Stomach smooth muscle (tissue), 2 donors: ENCODE measurements at regions not wholly inside any gene's neighbourhood (a gene's known extent, or its start where the extent isn't known, plus 50 kb on each side); places are given as distances from the start of the nearest gene placed in this dataset.

ENCODE experiments used
- H3K27ac ChIP-seq: one replicate; pipeline ENCODE4 v1.7.0; 2013; ENCODE audit warnings: mild to moderate bottlenecking, low read length, inconsistent platforms
- H3K27me3 ChIP-seq, 2 donors: one replicate each; pipeline ENCODE4 v1.7.0; 2013; ENCODE audit warnings: low read length in 2 of 2; ENCODE audit not compliant: insufficient read depth in 2 of 2, control insufficient read depth in 1 of 2
- H3K36me3 ChIP-seq, 2 donors: one replicate each; pipeline ENCODE4 v1.7.0; 2013; ENCODE audit warnings: low read length in 2 of 2; ENCODE audit not compliant: control insufficient read depth in 2 of 2, insufficient read depth in 2 of 2
- H3K4me1 ChIP-seq: one replicate; pipeline ENCODE4 v1.7.0; 2013; ENCODE audit warnings: low read length; ENCODE audit not compliant: control insufficient read depth, insufficient read depth
- H3K4me3 ChIP-seq, 2 donors: one replicate each; pipeline ENCODE4 v1.7.0; 2013; ENCODE audit warnings: low read length in 2 of 2
- H3K9ac ChIP-seq, 2 donors: one replicate each; pipeline ENCODE4 v1.7.0; 2013; ENCODE audit warnings: low read length in 2 of 2, mild to moderate bottlenecking in 1 of 2
- H3K9me3 ChIP-seq, 2 donors: one replicate each; pipeline ENCODE4 v1.7.0; 2013; ENCODE audit warnings: low read length in 2 of 2; ENCODE audit not compliant: control insufficient read depth in 2 of 2
- donor health status: healthy.
- donor health status: Pancreatic carcinoma.

DNA sequence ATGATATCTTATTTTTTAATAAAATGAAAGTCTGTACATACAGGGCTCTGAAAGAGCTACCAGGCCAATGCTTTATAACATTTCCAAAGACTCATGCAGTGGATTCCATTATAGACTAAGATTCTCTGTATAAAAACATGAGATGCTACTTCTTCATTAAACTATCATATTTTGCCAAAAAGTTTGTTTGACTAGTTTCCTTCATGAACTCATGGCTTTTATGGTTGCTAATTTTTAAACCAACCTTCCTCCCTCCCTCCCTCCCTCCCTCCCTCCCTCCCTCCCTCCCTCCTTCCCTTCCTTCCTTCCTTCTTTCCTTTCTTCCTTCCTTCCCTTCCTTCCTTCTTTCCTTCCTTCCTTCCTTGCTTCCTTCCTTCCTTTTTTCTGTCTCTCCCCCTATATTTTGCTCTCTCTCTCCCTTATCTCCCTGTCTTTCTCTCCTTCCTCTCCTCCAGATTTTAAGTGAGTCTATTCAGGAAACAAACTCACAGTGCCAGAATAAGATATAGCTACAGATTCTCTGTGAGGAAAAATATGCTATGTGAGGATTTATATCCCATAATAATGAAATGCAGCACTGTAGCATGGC, 961.5 kb upstream of the ZEB2 start:
- Histone ChIP-seq H3K27ac (no peak overlapping the region), H3K9me3 (no peaks in the 10 kb centered on the region), H3K27me3 (no peaks in the 10 kb centered on the region), H3K4me1 (no peaks in the 10 kb centered on the region), H3K4me3 (no peak overlapping the region), H3K36me3 (no peaks in the 10 kb centered on the region), H3K9ac (no peak overlapping the region)

DNA sequence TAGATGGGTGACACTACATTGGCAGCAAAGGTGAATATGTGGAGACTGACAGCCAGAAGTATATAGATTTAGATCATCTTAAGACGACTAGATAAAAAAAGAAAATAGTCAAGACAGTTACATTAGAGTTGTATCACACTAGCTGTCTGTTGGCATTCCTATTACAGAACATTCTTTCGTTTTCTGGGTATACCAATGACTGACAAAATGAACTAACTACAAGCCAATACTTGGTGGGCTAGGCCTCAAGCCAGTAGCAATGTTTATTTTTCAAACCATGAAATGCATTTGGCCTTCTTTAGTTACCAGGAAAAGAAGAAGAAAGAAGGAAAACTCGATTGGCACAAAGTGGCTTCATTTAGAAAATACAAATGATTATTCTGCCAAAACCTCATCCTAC, 944.9 kb upstream of the ZEB2 start:
- Histone ChIP-seq H3K4me3 (no peak overlapping the region), H3K9ac (no peak overlapping the region), H3K9me3 (no peaks in the 10 kb centered on the region), H3K36me3 (no peaks in the 10 kb centered on the region), H3K4me1 (no peaks in the 10 kb centered on the region), H3K27me3 (no peaks in the 10 kb centered on the region), H3K27ac (no peak overlapping the region)

DNA sequence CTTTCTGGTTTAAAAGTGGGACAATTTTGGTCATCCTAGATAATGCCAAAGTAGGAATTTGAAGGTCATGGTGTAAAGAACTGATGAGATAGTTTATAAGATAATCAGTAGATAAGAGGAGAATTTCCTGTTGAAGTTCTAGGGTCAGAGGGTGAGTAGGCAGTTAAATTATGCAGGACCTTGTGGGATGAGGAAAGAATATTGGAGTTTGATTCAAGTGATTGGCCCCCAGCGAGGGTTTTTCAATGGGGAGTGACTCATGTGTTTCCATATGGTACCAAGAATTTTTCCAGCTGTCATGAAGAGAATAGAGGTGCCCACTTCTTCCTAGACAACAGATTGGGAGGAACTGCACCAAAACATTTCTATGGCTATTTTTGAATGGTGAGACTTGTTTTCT, 940.2 kb upstream of the ZEB2 start:
- Histone ChIP-seq H3K9me3 (no peaks in the 10 kb centered on the region), H3K4me3 (no peak overlapping the region), H3K9ac (no peak overlapping the region), H3K27ac (no peak overlapping the region), H3K27me3 (no peaks in the 10 kb centered on the region), H3K36me3 (no peaks in the 10 kb centered on the region), H3K4me1 (no peaks in the 10 kb centered on the region)

DNA sequence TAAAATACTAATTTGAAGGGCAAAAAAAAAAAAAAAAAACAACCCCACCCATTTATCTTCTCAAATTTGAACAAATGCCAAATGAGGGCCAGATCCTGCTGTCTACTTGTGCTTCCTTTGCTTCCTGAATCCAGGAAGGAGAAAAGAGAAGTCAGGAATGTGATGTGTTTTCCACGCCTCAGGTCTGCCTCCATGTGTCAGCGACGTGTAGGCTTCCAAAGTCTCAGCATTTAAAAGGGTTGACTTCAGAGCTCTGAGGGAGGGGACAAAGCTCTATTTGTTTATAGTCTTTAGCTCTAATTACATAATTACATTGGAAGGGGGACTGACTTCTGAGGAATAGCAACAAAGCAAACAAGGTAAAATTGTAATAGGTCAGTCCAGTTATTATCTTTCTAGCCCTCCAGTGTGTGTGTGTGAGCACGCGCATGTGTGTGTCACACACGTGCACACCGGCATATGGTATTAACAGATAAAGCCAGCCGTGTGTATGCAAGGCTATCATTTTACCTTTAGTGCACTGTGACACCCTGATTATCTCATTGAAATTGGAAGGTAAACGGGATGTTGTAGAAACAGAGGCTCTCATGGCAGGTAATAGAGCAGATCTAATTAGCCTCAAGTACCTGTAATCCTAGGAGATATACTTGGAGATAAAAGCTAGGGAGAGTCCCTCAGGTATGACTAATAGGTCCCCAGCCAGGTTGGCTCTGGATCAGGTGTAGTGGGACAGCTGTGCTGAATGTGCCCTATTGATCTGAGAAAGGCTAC, 911.4 kb upstream of the ZEB2 start:
- no peak overlapping the region for H3K27ac ChIP-seq

DNA sequence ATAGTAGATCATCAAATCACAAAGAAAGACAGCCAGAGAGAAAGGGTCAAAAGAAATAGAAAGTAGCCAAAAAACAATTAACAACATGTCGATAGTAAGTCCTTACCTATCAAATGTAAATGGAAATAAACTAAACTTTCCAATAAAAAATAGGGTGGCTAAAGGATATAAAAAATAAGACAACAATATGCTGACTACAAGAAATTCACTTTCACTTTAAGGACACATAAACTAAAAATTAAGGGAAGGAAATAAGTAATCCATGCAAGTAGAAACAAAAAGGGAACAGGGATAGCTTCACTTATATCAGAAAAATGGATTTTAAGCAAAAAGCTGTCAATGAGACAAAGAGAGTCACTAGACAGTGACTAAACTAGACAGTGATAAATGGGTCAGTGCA, 903.9 kb upstream of the ZEB2 start:
- Histone ChIP-seq H3K4me3 (no peak overlapping the region), H3K27me3 (no peaks in the 10 kb centered on the region), H3K27ac (no peak overlapping the region), H3K36me3 (no peaks in the 10 kb centered on the region), H3K4me1 (no peaks in the 10 kb centered on the region), H3K9me3 (peaks cover 0 to 13% of the 10 kb centered on the region in 2 donors), H3K9ac (no peak overlapping the region)

More for the DNA sequence above, 911.4 kb upstream of the ZEB2 start:
- Histone ChIP-seq H3K4me3 (no peak overlapping the region), H3K4me1 (no peaks in the 10 kb centered on the region), H3K9me3 (no peaks in the 10 kb centered on the region), H3K9ac (no peak overlapping the region), H3K27me3 (no peaks in the 10 kb centered on the region), H3K36me3 (no peaks in the 10 kb centered on the region)

DNA sequence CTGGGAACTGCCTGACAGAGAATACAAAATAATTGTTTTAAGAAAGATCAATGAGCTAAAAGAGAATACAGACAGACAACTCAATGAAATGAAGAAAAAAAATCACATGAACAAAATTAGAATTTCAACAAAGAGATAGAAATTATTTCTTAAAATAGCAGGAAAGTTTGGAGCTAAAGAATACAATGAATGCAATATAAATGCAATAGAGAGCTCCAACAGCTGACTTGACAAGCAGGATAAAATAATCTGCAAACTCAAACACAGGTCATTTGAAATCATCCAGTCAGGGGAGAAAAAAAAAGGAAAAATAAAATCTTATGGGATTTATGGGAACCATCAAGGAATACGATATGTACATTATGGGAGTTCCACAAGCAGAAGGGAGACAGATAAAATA, 902.7 kb upstream of the ZEB2 start:
- H3K4me1 ChIP-seq = no peaks in the 10 kb centered on the region
- no peaks in the 10 kb centered on the region for H3K36me3 ChIP-seq
- no peak overlapping the region for H3K9ac ChIP-seq

DNA sequence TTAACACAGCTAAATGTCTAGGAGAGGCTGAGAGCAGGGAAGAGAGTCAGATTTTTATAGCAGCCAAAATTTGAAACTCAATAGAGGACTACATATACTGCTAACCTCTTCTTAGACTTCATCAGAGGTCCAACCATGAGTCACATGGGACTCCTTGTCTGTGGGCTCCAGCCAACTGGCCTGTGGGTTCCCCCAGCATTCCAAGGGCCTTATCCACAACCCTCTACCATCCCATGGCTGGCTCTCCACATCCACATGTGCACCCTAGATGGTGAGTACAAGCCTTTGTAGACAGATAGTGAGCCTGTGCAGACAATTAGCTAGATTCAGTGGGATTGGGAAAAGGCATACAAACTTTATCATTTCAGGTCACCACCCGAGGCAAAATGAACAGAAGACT, 901.9 kb upstream of the ZEB2 start:
- H3K4me3 ChIP-seq = no peak overlapping the region
- no peaks in the 10 kb centered on the region for H3K27me3 ChIP-seq
- H3K27ac ChIP-seq = no peak overlapping the region
- peaks cover 0 to 13% of the 10 kb centered on the region in 2 donors for H3K9me3 ChIP-seq
- no peaks in the 10 kb centered on the region for H3K4me1 ChIP-seq
- H3K9ac ChIP-seq = no peak overlapping the region
- no peaks in the 10 kb centered on the region for H3K36me3 ChIP-seq

More for the DNA sequence above, 902.7 kb upstream of the ZEB2 start:
- no peak overlapping the region for H3K4me3 ChIP-seq
- H3K27me3 ChIP-seq = no peaks in the 10 kb centered on the region
- no peak overlapping the region for H3K27ac ChIP-seq
- peaks cover 0 to 13% of the 10 kb centered on the region in 2 donors for H3K9me3 ChIP-seq

DNA sequence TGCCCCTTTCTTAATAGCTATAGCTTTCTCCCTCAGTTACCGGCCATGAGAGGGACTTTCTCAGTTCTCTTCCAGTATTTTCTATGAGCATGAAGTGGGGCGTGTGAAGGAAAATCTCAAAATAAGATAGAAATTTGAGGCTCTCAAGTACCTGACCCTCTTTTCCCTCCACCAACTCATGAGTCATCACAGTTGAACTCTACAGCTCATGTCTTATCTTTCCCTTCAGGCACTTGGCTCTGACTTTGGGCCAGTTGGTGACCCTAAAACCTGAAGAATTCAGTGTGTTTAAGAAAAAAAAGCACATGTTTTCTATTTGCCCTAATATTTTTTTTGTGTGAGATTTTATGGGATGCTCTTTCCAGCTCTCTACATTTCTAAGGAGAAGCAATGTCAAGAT, 896.7 kb upstream of the ZEB2 start:
- Histone ChIP-seq H3K27ac (no peak overlapping the region), H3K27me3 (no peaks in the 10 kb centered on the region), H3K36me3 (no peaks in the 10 kb centered on the region), H3K4me1 (no peaks in the 10 kb centered on the region), H3K4me3 (no peak overlapping the region), H3K9ac (no peak overlapping the region), H3K9me3 (peaks cover 0 to 4% of the 10 kb centered on the region in 2 donors)

DNA sequence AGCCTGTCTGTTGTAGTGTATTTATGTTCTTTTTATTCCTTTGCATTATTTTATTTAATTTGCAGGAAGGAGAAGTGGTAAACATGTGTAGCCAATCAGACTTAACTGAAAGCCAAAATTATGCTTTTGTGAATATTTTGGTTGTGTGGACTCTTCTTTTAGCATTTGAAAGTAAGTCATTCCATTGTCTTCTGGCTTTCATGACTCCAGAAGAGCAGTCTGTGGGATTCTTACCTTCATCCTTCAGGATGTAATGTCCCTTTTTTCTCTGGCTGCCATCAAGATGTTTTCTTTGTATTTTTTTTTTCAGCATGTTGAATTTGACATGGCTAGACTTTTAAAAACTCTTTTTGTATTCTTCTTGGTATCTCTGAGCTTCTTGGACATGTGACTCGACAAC, 895.2 kb upstream of the ZEB2 start:
- Histone ChIP-seq H3K36me3 (no peaks in the 10 kb centered on the region), H3K27me3 (no peaks in the 10 kb centered on the region), H3K9ac (no peak overlapping the region), H3K27ac (no peak overlapping the region), H3K4me3 (no peak overlapping the region), H3K9me3 (no peaks in the 10 kb centered on the region), H3K4me1 (no peaks in the 10 kb centered on the region)

DNA sequence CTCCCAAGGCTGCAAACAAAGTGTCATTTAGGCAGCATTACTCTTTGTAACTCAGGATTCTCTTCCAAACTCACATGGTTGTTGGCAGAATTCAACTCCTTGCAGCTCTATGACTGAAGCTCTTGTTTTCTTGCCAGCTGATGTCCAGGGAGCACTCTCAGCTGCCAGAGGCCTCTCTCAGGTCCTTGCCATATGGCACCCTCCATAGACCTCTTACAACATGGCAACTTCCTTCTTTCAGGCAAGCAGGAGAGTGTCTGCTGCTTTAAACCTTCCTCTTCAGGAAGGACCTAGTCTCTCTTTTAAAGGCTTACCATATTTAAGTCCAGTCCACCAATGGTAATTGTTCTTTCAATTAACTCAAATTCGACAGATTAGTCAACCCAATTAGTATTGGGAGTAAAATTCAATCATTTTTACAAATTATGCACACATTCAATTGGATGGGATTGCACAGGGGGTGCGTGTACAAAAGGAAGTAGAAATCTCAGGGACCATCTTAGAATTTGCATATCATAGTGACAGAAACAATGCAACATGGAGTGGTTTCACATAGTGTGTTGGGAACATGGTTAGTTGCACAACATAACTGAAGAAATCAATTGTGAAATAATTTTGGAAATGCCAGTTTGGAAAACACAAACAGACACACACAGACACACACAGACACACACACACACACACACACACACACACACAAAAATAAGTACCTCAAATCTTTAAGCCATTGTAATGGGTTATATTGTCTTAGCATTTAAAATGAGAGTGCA, 893.5 kb upstream of the ZEB2 start:
- H3K4me1 ChIP-seq = no peaks in the 10 kb centered on the region
- no peak overlapping the region for H3K4me3 ChIP-seq
- no peaks in the 10 kb centered on the region for H3K36me3 ChIP-seq
- no peaks in the 10 kb centered on the region for H3K9me3 ChIP-seq
- no peak overlapping the region for H3K9ac ChIP-seq
- no peaks in the 10 kb centered on the region for H3K27me3 ChIP-seq
- no peak overlapping the region for H3K27ac ChIP-seq

DNA sequence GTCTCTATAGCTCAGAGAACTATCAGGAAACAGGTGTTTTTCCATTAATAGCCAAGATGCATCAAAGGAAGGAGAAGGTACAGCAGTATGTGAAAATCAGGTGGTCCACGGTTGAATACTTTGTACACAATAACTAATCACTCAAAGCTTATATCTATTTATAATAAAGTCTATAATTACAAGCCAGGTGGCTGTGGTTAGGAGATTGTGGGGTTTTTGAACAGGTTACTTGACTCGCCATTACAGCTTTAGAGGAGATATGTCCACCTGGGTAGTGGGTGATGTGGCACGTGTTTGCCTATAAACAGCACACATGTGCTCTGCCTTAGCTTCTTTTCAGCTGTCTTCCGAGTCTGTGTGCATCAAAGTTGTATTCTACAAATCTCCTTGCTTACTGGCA, 892.2 kb upstream of the ZEB2 start:
- Histone ChIP-seq H3K27me3 (no peaks in the 10 kb centered on the region), H3K36me3 (no peaks in the 10 kb centered on the region), H3K9me3 (no peaks in the 10 kb centered on the region), H3K4me3 (no peak overlapping the region), H3K4me1 (no peaks in the 10 kb centered on the region), H3K27ac (no peak overlapping the region), H3K9ac (no peak overlapping the region)
